ENCODE measurements at regions not wholly inside any gene's neighbourhood (a gene's known extent, or its start where the extent isn't known, plus 50 kb on each side); places are given as distances from the start of the nearest gene placed in this dataset.

- Mint-ChIP-seq H3K36me3 (ENCODE audit: unreplicated experiment) (no peaks in the 10 kb centered on the region), H3K4me3 (ENCODE audit: unreplicated experiment) (no peak overlapping the region), H3K4me1 (ENCODE audit: unreplicated experiment) (no peaks in the 10 kb centered on the region), H3K27ac (ENCODE audit: unreplicated experiment) (no peak overlapping the region), H3K9me3 (ENCODE audit: unreplicated experiment) (peaks cover 8% of the 10 kb centered on the region), H3K27me3 (ENCODE audit: unreplicated experiment) (no peaks in the 10 kb centered on the region)
- TF ChIP-seq CTCF (IDR thresholded peaks at IDR 0.05), result no peak
- DNase-seq (ENCODE audit: extremely low spot score, unreplicated experiment), result no peak
These were observed 239.1 kb upstream of the NCAM1 start for GRCh38 chr11:112722148-112722547.

- Mint-ChIP-seq H3K4me3 (ENCODE audit: unreplicated experiment) (no peak overlapping the region), H3K27me3 (ENCODE audit: unreplicated experiment) (peaks cover 1% of the 10 kb centered on the region), H3K27ac (ENCODE audit: unreplicated experiment) (no peak overlapping the region), H3K9me3 (ENCODE audit: unreplicated experiment) (peaks cover 4% of the 10 kb centered on the region), H3K4me1 (ENCODE audit: unreplicated experiment) (no peaks in the 10 kb centered on the region), H3K36me3 (ENCODE audit: unreplicated experiment) (no peaks in the 10 kb centered on the region)
- no peak for DNase-seq (ENCODE audit: extremely low spot score, unreplicated experiment)
- no peak for TF ChIP-seq CTCF (IDR thresholded peaks at IDR 0.05)
These were observed 238.3 kb upstream of the NCAM1 start for GRCh38 chr11:112722876-112723275.

- no peak overlapping the region for H3K4me3 Mint-ChIP-seq (ENCODE audit: unreplicated experiment)
- TF ChIP-seq CTCF (IDR thresholded peaks at IDR 0.05), result no peak
- no peaks in the 10 kb centered on the region for H3K36me3 Mint-ChIP-seq (ENCODE audit: unreplicated experiment)
- no peaks in the 10 kb centered on the region for H3K4me1 Mint-ChIP-seq (ENCODE audit: unreplicated experiment)
- peaks cover 4% of the 10 kb centered on the region for H3K9me3 Mint-ChIP-seq (ENCODE audit: unreplicated experiment)
- H3K27me3 Mint-ChIP-seq (ENCODE audit: unreplicated experiment), result peaks cover 1% of the 10 kb centered on the region
- H3K27ac Mint-ChIP-seq (ENCODE audit: unreplicated experiment), result no peak overlapping the region
- no peak for DNase-seq (ENCODE audit: extremely low spot score, unreplicated experiment)
These were observed 237.3 kb upstream of the NCAM1 start for GRCh38 chr11:112723676-112724495.

- Mint-ChIP-seq H3K36me3 (ENCODE audit: unreplicated experiment) (no peaks in the 10 kb centered on the region), H3K9me3 (ENCODE audit: unreplicated experiment) (peaks cover 4% of the 10 kb centered on the region), H3K4me3 (ENCODE audit: unreplicated experiment) (no peak overlapping the region), H3K27ac (ENCODE audit: unreplicated experiment) (no peak overlapping the region), H3K27me3 (ENCODE audit: unreplicated experiment) (peaks cover 1% of the 10 kb centered on the region), H3K4me1 (ENCODE audit: unreplicated experiment) (no peaks in the 10 kb centered on the region)
- TF ChIP-seq CTCF (IDR thresholded peaks at IDR 0.05), result no peak
- peak; percentile 78 for DNase-seq (ENCODE audit: extremely low spot score, unreplicated experiment)
These were observed 236.8 kb upstream of the NCAM1 start for GRCh38 chr11:112724496-112724790.

- no peak for TF ChIP-seq CTCF (IDR thresholded peaks at IDR 0.05)
- DNase-seq (ENCODE audit: extremely low spot score, unreplicated experiment), result peak; percentile 73
- H3K4me3 Mint-ChIP-seq (ENCODE audit: unreplicated experiment), result no peak overlapping the region
- no peaks in the 10 kb centered on the region for H3K4me1 Mint-ChIP-seq (ENCODE audit: unreplicated experiment)
- H3K27me3 Mint-ChIP-seq (ENCODE audit: unreplicated experiment), result peaks cover 1% of the 10 kb centered on the region
- peaks cover 4% of the 10 kb centered on the region for H3K9me3 Mint-ChIP-seq (ENCODE audit: unreplicated experiment)
- H3K36me3 Mint-ChIP-seq (ENCODE audit: unreplicated experiment), result no peaks in the 10 kb centered on the region
- H3K27ac Mint-ChIP-seq (ENCODE audit: unreplicated experiment), result no peak overlapping the region
These were observed 235.6 kb upstream of the NCAM1 start for GRCh38 chr11:112725636-112726035.
